Fibroblast of pulmonary artery (primary cell): ENCODE measurements at regions not wholly inside any gene's neighbourhood (a gene's known extent, or its start where the extent isn't known, plus 50 kb on each side); places are given as distances from the start of the nearest gene placed in this dataset.

Experiments used
- DNase-seq: peaks from one replicate; pipeline ENCODE4 v3.0.0-alpha.2; 2010; ENCODE audit warnings: low read depth
- H3K4me3 ChIP-seq: replicated peaks from 2 replicates; pipeline ENCODE4 v1.5.1; 2011; ENCODE audit warnings: low read depth, mild to moderate bottlenecking, control low read depth, low read length, moderate library complexity
- CTCF ChIP-seq: IDR thresholded peaks from 2 replicates; pipeline ENCODE4 v1.5.1; 2011; ENCODE audit warnings: mild to moderate bottlenecking, control low read depth, low read length, inconsistent platforms; ENCODE audit errors: missing control alignments

- DNase-seq, result no peak
- TF ChIP-seq CTCF, result no peak
- no peak overlapping the region for H3K4me3 ChIP-seq
Observed at GRCh38 chr3:168155303-168155702, 59.6 kb upstream of the GOLIM4 start.

GRCh38 chr3:168154089-168154488 lies 58.4 kb upstream of the GOLIM4 start:
- no peak overlapping the region for H3K4me3 ChIP-seq
- DNase-seq, result no peak
- TF ChIP-seq CTCF, result no peak

GRCh38 chr3:168152149-168152548 lies 56.4 kb upstream of the GOLIM4 start:
- no peak for TF ChIP-seq CTCF
- DNase-seq, result no peak
- H3K4me3 ChIP-seq, result no peak overlapping the region
